K562 (cell line): ENCODE measurements at regions not wholly inside any gene's neighbourhood (a gene's known extent, or its start where the extent isn't known, plus 50 kb on each side); places are given as distances from the start of the nearest gene placed in this dataset.

Experiments
- MLX ChIP-seq, 2 experiments: fragments of 450-650 bp in 1 of 2; sonication (generic) in 1 of 2; formaldehyde crosslinking; conservative IDR thresholded peaks; 2 replicates each; pipeline versions ENCODE4 v1.4.0 to v1.8.1; 2020 to 2022; ENCODE audit warnings: mild to moderate bottlenecking in 1 of 2, missing genetic modification reagents in 1 of 2
- ZBTB8A ChIP-seq: fragments of 450-650 bp; IDR thresholded peaks from 2 replicates; pipeline ENCODE4 v1.6.1; 2018; ENCODE audit warnings: mild to moderate bottlenecking, moderate library complexity; ENCODE audit not compliant: partially characterized antibody
- ZFPM2 ChIP-seq: fragments of 250-450 bp; sonication (Bioruptor Pico); IDR thresholded peaks from 2 replicates; pipeline ENCODE4 v1.5.1; 2022; ENCODE audit warnings: mild to moderate bottlenecking
- ZNF184 ChIP-seq: sonication (generic); formaldehyde crosslinking; IDR thresholded peaks from 2 replicates; pipeline ENCODE4 v1.5.0; 2020; ENCODE audit warnings: missing genetic modification reagents

- TF ChIP-seq MLX (CRISPR knock-in tag; conservative IDR thresholded peaks at IDR 0.05) = no peak
- no peak for TF ChIP-seq ZFPM2 (CRISPR knock-in tag)
- TF ChIP-seq ZNF184 (CRISPR knock-in tag) = no peak
- no peak for TF ChIP-seq ZBTB8A
Observed at GRCh38 chr11:91771961-91772360, 452.7 kb upstream of the FAT3 start.
